Neural progenitor cell (in vitro differentiated cells): ENCODE measurements at regions not wholly inside any gene's neighbourhood (a gene's known extent, or its start where the extent isn't known, plus 50 kb on each side); places are given as distances from the start of the nearest gene placed in this dataset.

Source experiments
- DNase-seq: peaks from one replicate; pipeline ENCODE4 v3.0.0-alpha.2; 2016; ENCODE audit warnings: low spot score
- H2AFZ ChIP-seq: fragments of 200-600 bp; sonication (generic); replicated peaks from 2 replicates; pipeline ENCODE4 v1.6.1; 2016; ENCODE audit warnings: antibody characterized with exemption
- H3F3A ChIP-seq: fragments of 200-600 bp; sonication (generic); 2 replicates; pipeline ENCODE4 v1.6.1; 2016; ENCODE audit warnings: antibody characterized with exemption, low read depth
- H3K27ac ChIP-seq: fragments of 200-600 bp; sonication (generic); 2 replicates; pipeline ENCODE4 v1.5.1; 2016; ENCODE audit warnings: mild to moderate bottlenecking
- H3K27me3 ChIP-seq: fragments of 200-600 bp; sonication (generic); 2 replicates; pipeline ENCODE4 v1.6.1; 2016; ENCODE audit warnings: mild to moderate bottlenecking, moderate library complexity
- H3K36me3 ChIP-seq: fragments of 200-600 bp; sonication (generic); 2 replicates; pipeline ENCODE4 v1.5.1; 2016
- H3K4me1 ChIP-seq: fragments of 200-600 bp; sonication (generic); 2 replicates; pipeline ENCODE4 v1.6.1; 2016; ENCODE audit warnings: mixed run types
- H3K4me2 ChIP-seq: fragments of 200-600 bp; sonication (generic); 2 replicates; pipeline ENCODE4 v1.6.1; 2016
- H3K4me3 ChIP-seq: fragments of 200-600 bp; sonication (generic); 2 replicates; pipeline ENCODE4 v1.5.1; 2016
- H3K79me2 ChIP-seq: fragments of 200-600 bp; sonication (generic); 2 replicates; pipeline ENCODE4 v1.6.1; 2016; ENCODE audit warnings: low read depth
- H3K9ac ChIP-seq: fragments of 200-600 bp; sonication (generic); 2 replicates; pipeline ENCODE4 v1.6.1; 2016
- H3K9me3 ChIP-seq: fragments of 200-600 bp; sonication (generic); 2 replicates; pipeline ENCODE4 v1.5.1; 2016; ENCODE audit warnings: low read depth
- H4K20me1 ChIP-seq: fragments of 200-600 bp; sonication (generic); 2 replicates; pipeline ENCODE4 v1.6.1; 2016; ENCODE audit warnings: low read depth
- H3K27ac Mint-ChIP-seq: 3 replicates; pipeline ENCODE4 v1.8.0; 2021; ENCODE audit warnings: mixed read lengths
- H3K27me3 Mint-ChIP-seq: 2 replicates; pipeline ENCODE4 v1.8.0; 2022; ENCODE audit warnings: low read depth, mild to moderate bottlenecking, inconsistent platforms, moderate library complexity, mixed read lengths; ENCODE audit not compliant: insufficient read depth
- H3K36me3 Mint-ChIP-seq: 3 replicates; pipeline ENCODE4 v1.8.0; 2021; ENCODE audit warnings: mixed read lengths
- H3K4me1 Mint-ChIP-seq: 3 replicates; pipeline ENCODE4 v1.8.0; 2021; ENCODE audit warnings: mixed read lengths
- H3K4me3 Mint-ChIP-seq: 3 replicates; pipeline ENCODE4 v1.8.0; 2021; ENCODE audit warnings: mild to moderate bottlenecking, moderate library complexity, mixed read lengths
- H3K9me3 Mint-ChIP-seq: 3 replicates; pipeline ENCODE4 v1.8.0; 2020; ENCODE audit warnings: mixed read lengths
- CTCF ChIP-seq: fragments of 200-600 bp; sonication (generic); IDR thresholded peaks from 2 replicates; pipeline ENCODE4 v1.5.1; 2017; ENCODE audit warnings: antibody characterized with exemption, mild to moderate bottlenecking
- EZH2 ChIP-seq: fragments of 200-600 bp; sonication (generic); IDR thresholded peaks from 2 replicates; pipeline ENCODE4 v1.6.1; 2017; ENCODE audit warnings: antibody characterized with exemption, mild to moderate bottlenecking, moderate library complexity
- EZH2phosphoT487 ChIP-seq: fragments of 200-600 bp; sonication (generic); IDR thresholded peaks from 2 replicates; pipeline ENCODE4 v1.6.1; 2017; ENCODE audit warnings: antibody characterized with exemption

GRCh38 chr2:64865073-64865830 lies 123.9 kb upstream of the SLC1A4 start:
- Mint-ChIP-seq H3K9me3 (no peaks in the 10 kb centered on the region), H3K27me3 (peaks cover 2% of the 10 kb centered on the region), H3K4me3 (no peak overlapping the region), H3K27ac (peak overlapping the region; percentile 71), H3K36me3 (no peaks in the 10 kb centered on the region), H3K4me1 (peaks cover 11% of the 10 kb centered on the region)
- H3K79me2 ChIP-seq, result no peaks in the 10 kb centered on the region
- DNase-seq, result peak; percentile 85
- peak overlapping the region; percentile 58 for H3K27ac ChIP-seq
- H3K9ac ChIP-seq, result no peak overlapping the region
- H2AFZ ChIP-seq, result peak overlapping the region; percentile 62
- H3F3A ChIP-seq, result peaks cover 32% of the 10 kb centered on the region
- H4K20me1 ChIP-seq, result no peaks in the 10 kb centered on the region
- H3K36me3 ChIP-seq, result no peaks in the 10 kb centered on the region
- H3K9me3 ChIP-seq, result no peaks in the 10 kb centered on the region
- H3K4me1 ChIP-seq, result peaks cover 3% of the 10 kb centered on the region
- peak overlapping the region; percentile 77 for H3K4me2 ChIP-seq
- H3K27me3 ChIP-seq, result peaks cover 17% of the 10 kb centered on the region
- H3K4me3 ChIP-seq, result peak overlapping the region; percentile 47
- TF ChIP-seq EZH2, result no peak
- TF ChIP-seq CTCF, result peak; percentile 68

GRCh38 chr2:64865831-64866345 lies 123.3 kb upstream of the SLC1A4 start:
- H3K4me3 Mint-ChIP-seq, result peak overlapping the region; percentile 72
- Histone ChIP-seq H3K9ac (no peak overlapping the region), H2AFZ (peak overlapping the region; percentile 62)

DNA sequence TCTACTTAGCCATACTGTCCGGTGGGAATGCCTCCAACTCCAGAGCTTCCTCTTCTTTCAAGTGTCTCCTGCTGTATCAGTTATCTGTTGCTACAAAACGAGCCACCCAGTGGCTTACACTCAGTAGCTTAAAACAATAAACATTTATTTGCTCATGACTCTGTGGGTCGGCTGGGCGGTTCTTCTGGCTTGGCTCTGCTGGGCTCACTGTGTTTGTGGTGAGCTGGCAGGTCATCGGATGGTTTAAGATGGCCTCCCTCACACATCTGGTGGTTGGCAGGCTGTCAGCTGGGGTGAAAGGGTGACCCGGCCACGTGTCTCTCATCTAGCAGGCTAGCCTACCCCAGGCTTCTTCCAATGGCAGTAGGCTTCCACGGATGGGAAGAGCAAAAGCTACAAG lies 122.4 kb upstream of the SLC1A4 start:
- no peaks in the 10 kb centered on the region for H3K79me2 ChIP-seq
- H3K9ac ChIP-seq, result no peak overlapping the region
- no peaks in the 10 kb centered on the region for H3K9me3 ChIP-seq
- Mint-ChIP-seq H3K4me3 (no peak overlapping the region), H3K9me3 (no peaks in the 10 kb centered on the region), H3K27ac (peak overlapping the region; percentile 3), H3K4me1 (peaks cover 11% of the 10 kb centered on the region), H3K27me3 (peaks cover 6% of the 10 kb centered on the region), H3K36me3 (no peaks in the 10 kb centered on the region)
- no peaks in the 10 kb centered on the region for H4K20me1 ChIP-seq
- no peaks in the 10 kb centered on the region for H3K4me1 ChIP-seq
- peaks cover 12% of the 10 kb centered on the region for H3K27me3 ChIP-seq
- H3K36me3 ChIP-seq, result no peaks in the 10 kb centered on the region
- no peak overlapping the region for H3K4me3 ChIP-seq
- no peak overlapping the region for H2AFZ ChIP-seq
- no peak for DNase-seq
- no peak overlapping the region for H3K27ac ChIP-seq
- H3F3A ChIP-seq, result peaks cover 20% of the 10 kb centered on the region
- TF ChIP-seq EZH2, result no peak
- no peak for TF ChIP-seq CTCF
- TF ChIP-seq EZH2phosphoT487, result no peak
- no peak overlapping the region for H3K4me2 ChIP-seq

More at GRCh38 chr2:64865831-64866345, 123.3 kb upstream of the SLC1A4 start:
- H3K4me3 ChIP-seq, result no peak overlapping the region
- H3K4me2 ChIP-seq, result peak overlapping the region; percentile 77
- H3K27me3 ChIP-seq, result peaks cover 12% of the 10 kb centered on the region
- no peaks in the 10 kb centered on the region for H3K4me1 ChIP-seq
- H3K79me2 ChIP-seq, result no peaks in the 10 kb centered on the region
- no peaks in the 10 kb centered on the region for H4K20me1 ChIP-seq
- H3K4me1 Mint-ChIP-seq, result peaks cover 11% of the 10 kb centered on the region
- TF ChIP-seq EZH2phosphoT487 (no peak), EZH2 (no peak), CTCF (no peak)
- H3K27me3 Mint-ChIP-seq, result peaks cover 2% of the 10 kb centered on the region
- H3K36me3 ChIP-seq, result no peaks in the 10 kb centered on the region
- no peaks in the 10 kb centered on the region for H3K36me3 Mint-ChIP-seq
- H3K9me3 Mint-ChIP-seq, result no peaks in the 10 kb centered on the region
- peaks cover 28% of the 10 kb centered on the region for H3F3A ChIP-seq
- H3K9me3 ChIP-seq, result no peaks in the 10 kb centered on the region
- no peak overlapping the region for H3K27ac Mint-ChIP-seq
- H3K27ac ChIP-seq, result no peak overlapping the region
- DNase-seq, result no peak
